Uterus (tissue), 3 donors: ENCODE measurements at regions not wholly inside any gene's neighbourhood (a gene's known extent, or its start where the extent isn't known, plus 50 kb on each side); places are given as distances from the start of the nearest gene placed in this dataset.
A peak's percentile ranks its signal among the peaks of the same experiment; 100 is the strongest.

ENCODE experiments used
- DNase-seq, 2 donors: peaks; one replicate each; pipeline ENCODE4 v3.0.0-alpha.2; 2019 to 2020
- H3K27ac ChIP-seq, 2 donors: fragments of 200-600 bp; sonication (generic); 1 replicate in 1 of 2; 2 replicates in 1 of 2; pipeline ENCODE4 v1.5.1; 2016 to 2018
- H3K27me3 ChIP-seq, 2 donors: fragments of 200-600 bp; sonication (generic); one replicate each; pipeline ENCODE4 v1.5.1; 2018 to 2019; ENCODE audit warnings: control low read depth in 1 of 2
- H3K36me3 ChIP-seq, 2 donors: fragments of 200-600 bp; sonication (generic); one replicate each; pipeline ENCODE4 v1.5.1; 2019; ENCODE audit warnings: control low read depth in 1 of 2
- H3K4me1 ChIP-seq, 2 donors: fragments of 200-600 bp; sonication (generic); one replicate each; pipeline ENCODE4 v1.5.1; 2018 to 2019; ENCODE audit warnings: control low read depth in 1 of 2
- H3K4me3 ChIP-seq, 2 donors: fragments of 200-600 bp; sonication (generic); 1 replicate in 1 of 2; 2 replicates in 1 of 2; pipeline ENCODE4 v1.5.1; 2018 to 2019; ENCODE audit warnings: mild to moderate bottlenecking in 1 of 2
- H3K9me3 ChIP-seq, 2 donors: fragments of 200-600 bp; sonication (generic); one replicate each; pipeline ENCODE4 v1.5.1; 2019; ENCODE audit warnings: control low read depth in 1 of 2
- POLR2A ChIP-seq, 2 donors: fragments of 450-650 bp; IDR thresholded peaks; one replicate each; pipeline ENCODE4 v1.6.1; 2016; ENCODE audit warnings: antibody characterized with exemption in 2 of 2, mild to moderate bottlenecking in 1 of 2, moderate library complexity in 1 of 2
- intact Hi-C: fragments of 100-400 bp; cut with DNase I; formaldehyde crosslinking; loops from one replicate; pipeline ENCODE4 v1.15.1; 2023; ENCODE audit warnings: low total_unique reads
- TF ChIP-seq, protein P1 (sequence below), 4 experiments: fragments of 200-600 bp in 2 of 4; fragments of 450-650 bp in 2 of 4; sonication (generic) in 2 of 4; IDR thresholded peaks; one replicate each; pipeline ENCODE4 v1.5.1; 2016 to 2019; ENCODE audit warnings: antibody characterized with exemption in 4 of 4, mild to moderate bottlenecking in 2 of 4, moderate library complexity in 1 of 4
- donor health status: DM: yes; HTN: yes; CAD: no.

- Histone ChIP-seq H3K36me3 (no peaks in the 10 kb centered on the region), H3K9me3 (no peaks in the 10 kb centered on the region), H3K27ac (no peak overlapping the region), H3K27me3 (no peaks in the 10 kb centered on the region), H3K4me1 (no peaks in the 10 kb centered on the region), H3K4me3 (no peak overlapping the region)
- TF ChIP-seq POLR2A (IDR thresholded peaks at IDR 0.05): no peak
- TF ChIP-seq, protein P1, sequence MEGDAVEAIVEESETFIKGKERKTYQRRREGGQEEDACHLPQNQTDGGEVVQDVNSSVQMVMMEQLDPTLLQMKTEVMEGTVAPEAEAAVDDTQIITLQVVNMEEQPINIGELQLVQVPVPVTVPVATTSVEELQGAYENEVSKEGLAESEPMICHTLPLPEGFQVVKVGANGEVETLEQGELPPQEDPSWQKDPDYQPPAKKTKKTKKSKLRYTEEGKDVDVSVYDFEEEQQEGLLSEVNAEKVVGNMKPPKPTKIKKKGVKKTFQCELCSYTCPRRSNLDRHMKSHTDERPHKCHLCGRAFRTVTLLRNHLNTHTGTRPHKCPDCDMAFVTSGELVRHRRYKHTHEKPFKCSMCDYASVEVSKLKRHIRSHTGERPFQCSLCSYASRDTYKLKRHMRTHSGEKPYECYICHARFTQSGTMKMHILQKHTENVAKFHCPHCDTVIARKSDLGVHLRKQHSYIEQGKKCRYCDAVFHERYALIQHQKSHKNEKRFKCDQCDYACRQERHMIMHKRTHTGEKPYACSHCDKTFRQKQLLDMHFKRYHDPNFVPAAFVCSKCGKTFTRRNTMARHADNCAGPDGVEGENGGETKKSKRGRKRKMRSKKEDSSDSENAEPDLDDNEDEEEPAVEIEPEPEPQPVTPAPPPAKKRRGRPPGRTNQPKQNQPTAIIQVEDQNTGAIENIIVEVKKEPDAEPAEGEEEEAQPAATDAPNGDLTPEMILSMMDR (IDR thresholded peaks at IDR 0.05): no peak
- intact Hi-C loops: no loop called here
- DNase-seq: no peak
Observed at GRCh38 chr2:239601880-239602279, 201.1 kb upstream of the HDAC4 start.

DNA sequence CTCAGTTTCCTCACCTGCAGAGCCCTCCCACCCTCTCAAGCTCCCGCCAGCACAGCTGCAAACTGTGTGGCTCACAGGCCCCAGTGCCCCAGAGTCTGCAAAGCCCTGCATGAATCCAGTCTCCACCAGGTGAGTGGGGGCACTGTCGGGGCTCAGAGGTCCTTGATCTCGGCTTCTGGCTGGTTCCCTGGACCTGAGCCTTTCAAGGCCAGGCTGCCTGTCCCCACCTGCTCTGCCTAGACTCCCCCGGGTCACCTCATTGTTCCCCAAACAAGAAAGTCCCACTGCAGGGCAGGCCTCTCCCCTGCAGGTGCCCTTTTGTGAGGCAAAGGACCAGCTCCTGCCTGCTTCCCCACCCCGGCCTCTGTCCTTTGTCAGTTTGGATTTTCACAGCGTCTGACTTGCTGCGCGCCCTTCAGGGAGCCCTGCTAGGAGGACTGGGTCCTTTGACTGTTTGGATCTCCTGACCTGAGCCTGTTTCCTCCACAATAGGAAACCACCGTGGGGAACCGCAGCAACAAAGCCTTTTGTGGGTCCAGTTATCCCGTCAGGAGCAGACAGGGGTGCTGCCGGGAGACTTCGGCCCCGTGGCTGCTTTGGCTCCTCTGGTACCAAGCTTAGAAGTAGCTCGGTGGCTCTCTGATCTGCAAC, 200.5 kb upstream of the HDAC4 start:
- no peak for TF ChIP-seq POLR2A (IDR thresholded peaks at IDR 0.05)
- TF ChIP-seq, protein P1 (IDR thresholded peaks at IDR 0.05): no peak
- no peaks in the 10 kb centered on the region for H3K4me1 ChIP-seq
- no peaks in the 10 kb centered on the region for H3K27me3 ChIP-seq
- H3K9me3 ChIP-seq: no peaks in the 10 kb centered on the region
- DNase-seq: peak; percentile 8
- H3K27ac ChIP-seq: no peak overlapping the region
- H3K4me3 ChIP-seq: no peak overlapping the region
- H3K36me3 ChIP-seq: no peaks in the 10 kb centered on the region
- intact Hi-C loops: no loop called here

DNA sequence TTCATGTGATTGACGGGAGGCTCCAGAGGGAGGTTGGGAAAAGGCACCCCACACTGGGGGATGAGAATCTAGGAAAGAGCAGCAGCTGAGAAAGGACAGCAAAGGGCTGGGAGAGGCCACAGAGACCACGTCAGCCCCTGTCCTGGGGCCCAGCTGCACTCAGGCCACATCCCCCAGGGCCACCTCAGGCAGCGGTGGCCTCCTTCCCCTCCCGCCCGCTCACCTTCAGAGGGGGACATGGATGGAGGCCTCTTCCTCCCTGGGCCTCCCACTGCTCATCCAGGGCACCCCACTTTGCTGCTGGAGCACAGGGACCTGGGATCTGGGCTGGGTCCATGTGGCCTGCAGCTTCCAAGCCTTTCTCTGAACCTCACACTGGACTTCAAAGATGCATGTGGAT, 199.8 kb upstream of the HDAC4 start:
- no peak overlapping the region for H3K27ac ChIP-seq
- intact Hi-C loops: no loop called here

GRCh38 chr2:239600001-239600593, 199.3 kb upstream of the HDAC4 start:
- H3K36me3 ChIP-seq: no peaks in the 10 kb centered on the region
- H3K27ac ChIP-seq: no peak overlapping the region
- no peak for TF ChIP-seq POLR2A (IDR thresholded peaks at IDR 0.05)
- TF ChIP-seq, protein P1 (IDR thresholded peaks at IDR 0.05): no peak
- DNase-seq: peak in 1 of 2 donors; percentile 4
- no peak overlapping the region for H3K4me3 ChIP-seq
- H3K4me1 ChIP-seq: no peaks in the 10 kb centered on the region
- H3K27me3 ChIP-seq: no peaks in the 10 kb centered on the region
- no peaks in the 10 kb centered on the region for H3K9me3 ChIP-seq
- intact Hi-C loops: no loop called here

More for the DNA sequence above, 199.8 kb upstream of the HDAC4 start:
- Histone ChIP-seq H3K4me1 (no peaks in the 10 kb centered on the region), H3K4me3 (no peak overlapping the region), H3K27me3 (no peaks in the 10 kb centered on the region), H3K36me3 (no peaks in the 10 kb centered on the region), H3K9me3 (no peaks in the 10 kb centered on the region)
- TF ChIP-seq, protein P1 (IDR thresholded peaks at IDR 0.05): no peak
- TF ChIP-seq POLR2A (IDR thresholded peaks at IDR 0.05): no peak
- peak in 1 of 2 donors; percentile 3 for DNase-seq

- Histone ChIP-seq H3K27me3 (no peaks in the 10 kb centered on the region), H3K4me1 (no peaks in the 10 kb centered on the region), H3K4me3 (no peak overlapping the region), H3K9me3 (no peaks in the 10 kb centered on the region), H3K27ac (no peak overlapping the region), H3K36me3 (no peaks in the 10 kb centered on the region)
- intact Hi-C loops: no loop called here
- TF ChIP-seq POLR2A (IDR thresholded peaks at IDR 0.05): no peak
- TF ChIP-seq, protein P1 (IDR thresholded peaks at IDR 0.05): no peak
- peak; percentile 4 to 5 for DNase-seq
Observed at GRCh38 chr2:239599299-239599698, 198.5 kb upstream of the HDAC4 start.
